ENCODE measurements at regions not wholly inside any gene's neighbourhood (a gene's known extent, or its start where the extent isn't known, plus 50 kb on each side); places are given as distances from the start of the nearest gene placed in this dataset.
"Not testable (repeated sequence)": the region's sequence is repeated elsewhere in the genome, so short reads cannot be mapped to it uniquely, and the experiment has no call there.

- no peaks in the 10 kb centered on the region for H3K27me3 ChIP-seq (ENCODE audit: insufficient read depth, poor library complexity, severe bottlenecking)
- ATAC-seq (ENCODE audit: low read depth), result no peak
Observed at GRCh38 chr9:78146241-78146640, 89.6 kb upstream of the CEP78 start.

GRCh38 chr9:78144663-78145377 is 91.1 kb upstream of the CEP78 start:
- H3K27me3 ChIP-seq (ENCODE audit: insufficient read depth, poor library complexity, severe bottlenecking), result no peaks in the 10 kb centered on the region
- H3K36me3 ChIP-seq (ENCODE audit: low read depth), result no peaks in the 10 kb centered on the region
- H3K9me3 ChIP-seq (ENCODE audit: severe bottlenecking), result no peaks in the 10 kb centered on the region
- DNase-seq (ENCODE audit: low spot score) (no peak), ATAC-seq (ENCODE audit: low read depth) (no peak)
- no peak overlapping the region for H3K4me3 ChIP-seq (ENCODE audit: severe bottlenecking)
- no peak for TF ChIP-seq CTCF (IDR thresholded peaks at IDR 0.05; ENCODE audit: poor library complexity, severe bottlenecking)
- H3K27ac ChIP-seq (ENCODE audit: poor library complexity, severe bottlenecking), result no peak overlapping the region
- no peaks in the 10 kb centered on the region for H3K4me1 ChIP-seq (ENCODE audit: insufficient read depth, poor library complexity, severe bottlenecking)

More at GRCh38 chr9:78146241-78146640, 89.6 kb upstream of the CEP78 start:
- Histone ChIP-seq H3K9me3 (ENCODE audit: severe bottlenecking) (no peaks in the 10 kb centered on the region), H3K4me1 (ENCODE audit: insufficient read depth, poor library complexity, severe bottlenecking) (no peaks in the 10 kb centered on the region), H3K27ac (ENCODE audit: poor library complexity, severe bottlenecking) (no peak overlapping the region), H3K36me3 (ENCODE audit: low read depth) (no peaks in the 10 kb centered on the region), H3K4me3 (ENCODE audit: severe bottlenecking) (no peak overlapping the region)
- no peak for DNase-seq (ENCODE audit: low spot score)
- TF ChIP-seq CTCF (IDR thresholded peaks at IDR 0.05; ENCODE audit: poor library complexity, severe bottlenecking), result no peak

GRCh38 chr9:78144008-78144381 is 91.9 kb upstream of the CEP78 start:
- ATAC-seq (ENCODE audit: low read depth), result no peak
- TF ChIP-seq CTCF (IDR thresholded peaks at IDR 0.05; ENCODE audit: poor library complexity, severe bottlenecking), result no peak
- H3K4me3 ChIP-seq (ENCODE audit: severe bottlenecking), result no peak overlapping the region
- no peaks in the 10 kb centered on the region for H3K36me3 ChIP-seq (ENCODE audit: low read depth)
- DNase-seq (ENCODE audit: low spot score), result no peak
- H3K27ac ChIP-seq (ENCODE audit: poor library complexity, severe bottlenecking), result no peak overlapping the region
- no peaks in the 10 kb centered on the region for H3K27me3 ChIP-seq (ENCODE audit: insufficient read depth, poor library complexity, severe bottlenecking)
- H3K9me3 ChIP-seq (ENCODE audit: severe bottlenecking), result no peaks in the 10 kb centered on the region
- H3K4me1 ChIP-seq (ENCODE audit: insufficient read depth, poor library complexity, severe bottlenecking), result no peaks in the 10 kb centered on the region

- DNase-seq (ENCODE audit: low spot score) (no peak), ATAC-seq (ENCODE audit: low read depth) (no peak)
- no peaks in the 10 kb centered on the region for H3K36me3 ChIP-seq (ENCODE audit: low read depth)
- H3K4me1 ChIP-seq (ENCODE audit: insufficient read depth, poor library complexity, severe bottlenecking), result no peaks in the 10 kb centered on the region
- no peak overlapping the region for H3K27ac ChIP-seq (ENCODE audit: poor library complexity, severe bottlenecking)
- no peak overlapping the region for H3K4me3 ChIP-seq (ENCODE audit: severe bottlenecking)
- no peaks in the 10 kb centered on the region for H3K9me3 ChIP-seq (ENCODE audit: severe bottlenecking)
- no peak for TF ChIP-seq CTCF (IDR thresholded peaks at IDR 0.05; ENCODE audit: poor library complexity, severe bottlenecking)
- no peaks in the 10 kb centered on the region for H3K27me3 ChIP-seq (ENCODE audit: insufficient read depth, poor library complexity, severe bottlenecking)
Observed at GRCh38 chr9:78143281-78144007, 92.4 kb upstream of the CEP78 start.

- not testable (repeated sequence) for H3K4me1 ChIP-seq (ENCODE audit: insufficient read depth, poor library complexity, severe bottlenecking); H3K9me3 ChIP-seq (ENCODE audit: severe bottlenecking); DNase-seq (ENCODE audit: low spot score); ATAC-seq (ENCODE audit: low read depth); H3K27me3 ChIP-seq (ENCODE audit: insufficient read depth, poor library complexity, severe bottlenecking); H3K4me3 ChIP-seq (ENCODE audit: severe bottlenecking); H3K36me3 ChIP-seq (ENCODE audit: low read depth); H3K27ac ChIP-seq (ENCODE audit: poor library complexity, severe bottlenecking)
Observed at GRCh38 chr9:78142264-78142663, 93.6 kb upstream of the CEP78 start.

Data from RWPE2 (cell line).